Endothelial cell of umbilical vein (primary cell): ENCODE measurements at regions not wholly inside any gene's neighbourhood (a gene's known extent, or its start where the extent isn't known, plus 50 kb on each side); places are given as distances from the start of the nearest gene placed in this dataset.

Experiments
- BruUV-seq: library from RNA; stranded (reverse); fragments of 400-500 nt; replicated peaks from 2 replicates; lab custom pipeline; 2021; lab: Mats Ljungman, UMichigan
- CTCF ChIA-PET: fragments of 300-600, 350-600 bp; sonication (Branson Sonifier 250); formaldehyde crosslinking; loops from one replicate; lab custom pipeline; 2021; ENCODE audit warnings: antibody characterized with exemption, inconsistent platforms; lab: Charles Lee
- POLR2A ChIA-PET: fragments of 300-600, 350-600 bp; sonication (Branson Sonifier 250); formaldehyde crosslinking; loops from one replicate; lab custom pipeline; 2021; ENCODE audit warnings: antibody characterized with exemption, inconsistent platforms; lab: Charles Lee
- DNase-seq: peaks from one replicate; pipeline ENCODE4 v3.0.0-alpha.2; 2011; ENCODE audit warnings: low read depth, low spot score
- FAIRE-seq: peaks from 2 replicates; lab custom pipeline; 2011; peaks lifted over from hg19 to GRCh38; lab: Jason Lieb, UNC
- H2AFZ ChIP-seq: 2 replicates; pipeline ENCODE4 v1.6.0; 2012; ENCODE audit warnings: low read depth, low read length, control low read depth, inconsistent platforms
- H3K27ac ChIP-seq: 2 replicates; pipeline ENCODE4 v1.5.1; 2011; ENCODE audit warnings: low read depth, mild to moderate bottlenecking, control low read depth, low read length, moderate library complexity; ENCODE audit not compliant: insufficient read depth
- H3K27me3 ChIP-seq, 2 experiments: 2 replicates each; pipeline versions ENCODE4 v1.6.0 to v1.6.1; 2011; ENCODE audit warnings: low read length in 2 of 2, mixed read lengths in 1 of 2; ENCODE audit not compliant: control insufficient read depth in 2 of 2, insufficient read depth in 2 of 2
- H3K36me3 ChIP-seq, 2 experiments: 2 replicates in 1 of 2; 3 replicates in 1 of 2; pipeline ENCODE4 v1.5.1; 2011; ENCODE audit warnings: low read length in 2 of 2, mild to moderate bottlenecking in 1 of 2, moderate library complexity in 1 of 2; ENCODE audit not compliant: control insufficient read depth in 2 of 2, insufficient read depth in 2 of 2; ENCODE audit errors: extremely low read depth in 1 of 2
- H3K4me1 ChIP-seq: 3 replicates; pipeline ENCODE4 v1.5.1; 2011; ENCODE audit warnings: mild to moderate bottlenecking, low read length; ENCODE audit not compliant: control insufficient read depth, insufficient read depth; ENCODE audit errors: extremely low read depth
- H3K4me2 ChIP-seq: 2 replicates; pipeline ENCODE4 v1.6.1; 2011; ENCODE audit warnings: low read length, control low read depth, mixed read lengths; ENCODE audit not compliant: insufficient read depth
- H3K4me3 ChIP-seq, 3 experiments: fragments of 200-600 bp in 1 of 3; sonication (generic), shearing (Covaris generic) in 1 of 3; replicated peaks in 1 of 3; 2 replicates each; pipeline ENCODE4 v1.5.1; 2011 to 2016; ENCODE audit warnings: control low read depth in 3 of 3, low read length in 3 of 3, mild to moderate bottlenecking in 2 of 3, inconsistent platforms in 1 of 3, low read depth in 1 of 3, moderate library complexity in 1 of 3; ENCODE audit not compliant: insufficient read depth in 1 of 3
- H3K79me2 ChIP-seq: 2 replicates; pipeline ENCODE4 v1.6.0; 2012; ENCODE audit warnings: low read length, inconsistent platforms; ENCODE audit not compliant: control insufficient read depth, insufficient read depth
- H3K9ac ChIP-seq: replicated peaks from 2 replicates; pipeline ENCODE3; 2011; ENCODE audit warnings: low read length, control low read depth; ENCODE audit not compliant: insufficient read depth; ENCODE audit errors: extremely low read depth
- H3K9me1 ChIP-seq: replicated peaks from 3 replicates; pipeline ENCODE4 v1.6.0; 2011; ENCODE audit warnings: mild to moderate bottlenecking, low read length; ENCODE audit not compliant: control insufficient read depth, insufficient read depth; ENCODE audit errors: extremely low read depth
- H3K9me3 ChIP-seq: replicated peaks from 2 replicates; pipeline ENCODE4 v1.5.1; 2012; ENCODE audit warnings: low read length, inconsistent platforms; ENCODE audit not compliant: control insufficient read depth, insufficient read depth
- H4K20me1 ChIP-seq: replicated peaks from 2 replicates; pipeline ENCODE3; 2011; ENCODE audit warnings: mild to moderate bottlenecking, low read length; ENCODE audit not compliant: control insufficient read depth, insufficient read depth; ENCODE audit errors: extremely low read depth
- EZH2 ChIP-seq: IDR thresholded peaks from 2 replicates; pipeline ENCODE4 v1.6.1; 2012; ENCODE audit warnings: borderline replicate concordance, low read depth, mild to moderate bottlenecking, moderate library complexity, low read length, inconsistent platforms; ENCODE audit not compliant: severe bottlenecking
- FOS ChIP-seq: IDR thresholded peaks from 2 replicates; pipeline ENCODE4 v1.6.1; 2011; ENCODE audit warnings: mild to moderate bottlenecking, low read length, moderate library complexity, borderline replicate concordance; ENCODE audit not compliant: insufficient read depth
- GATA2 ChIP-seq: IDR thresholded peaks from 2 replicates; pipeline ENCODE4 v1.7.0; 2011; ENCODE audit warnings: low read depth, mild to moderate bottlenecking, moderate library complexity, mixed read lengths, low read length; ENCODE audit not compliant: insufficient read length, insufficient read depth
- JUN ChIP-seq: IDR thresholded peaks from 2 replicates; pipeline ENCODE4 v1.6.1; 2011; ENCODE audit warnings: borderline replicate concordance, low read depth; ENCODE audit not compliant: insufficient read length, insufficient read depth
- MYC ChIP-seq: IDR thresholded peaks from one replicate; pipeline ENCODE4 v1.6.1; 2011; ENCODE audit warnings: mild to moderate bottlenecking, low read depth, low read length
- POLR2A ChIP-seq: IDR thresholded peaks from 2 replicates; pipeline ENCODE4 v1.6.1; 2012; ENCODE audit warnings: low read depth, mild to moderate bottlenecking, control low read depth, low read length
- POLR2AphosphoS5 ChIP-seq: IDR thresholded peaks from 2 replicates; pipeline ENCODE4 v1.6.1; 2012; ENCODE audit warnings: low read depth, mild to moderate bottlenecking, control low read depth, low read length, moderate library complexity; ENCODE audit not compliant: insufficient read depth
- dilution Hi-C: fragments of 300-500 bp; cut with MboI; formaldehyde crosslinking; loops from one replicate; pipeline ENCODE4 v1.15.0; 2019; ENCODE audit warnings: low sequenced_read_pairs; ENCODE audit not compliant: extremely low pct_ligation_motif_present
- intact Hi-C: fragments of 100-400 bp; cut with micrococcal nuclease; formaldehyde crosslinking; loops from one replicate; pipeline ENCODE4 v1.10.0; 2022
- TF ChIP-seq, protein P1 (sequence below), 2 donors: IDR thresholded peaks; 1 replicate in 1 of 2; 2 replicates in 1 of 2; pipeline ENCODE4 v1.5.1; 2011; ENCODE audit warnings: low read length in 2 of 2, mild to moderate bottlenecking in 2 of 2, moderate library complexity in 2 of 2, control low read depth in 1 of 2, inconsistent platforms in 1 of 2, low read depth in 1 of 2; ENCODE audit not compliant: insufficient read depth in 1 of 2; ENCODE audit errors: extremely low read depth in 1 of 2
- TF ChIP-seq, protein P2 (sequence below): IDR thresholded peaks from 2 replicates; pipeline ENCODE4 v1.6.1; 2011; ENCODE audit not compliant: insufficient read depth, insufficient read length

- no TSS peak for BruUV-seq
- no peak overlapping the region for H3K9ac ChIP-seq
- H3K9me3 ChIP-seq, result no peaks in the 10 kb centered on the region
- dilution Hi-C loops (no loop called here), intact Hi-C loops (loop anchor here (10.0 kb wide), 1 partner anchor 680 kb away; no protein-coding TSS in a partner anchor)
- no peak overlapping the region for H3K4me2 ChIP-seq
- no peaks in the 10 kb centered on the region for H3K79me2 ChIP-seq
- no peak overlapping the region for H3K4me3 ChIP-seq
- no peaks in the 10 kb centered on the region for H3K27me3 ChIP-seq
- peak; percentile 66 for FAIRE-seq
- TF ChIP-seq GATA2 (no peak), POLR2A (no peak), MYC (no peak), EZH2 (no peak), FOS (peak; percentile 40), POLR2AphosphoS5 (no peak), JUN (no peak)
- TF ChIP-seq, protein P1, sequence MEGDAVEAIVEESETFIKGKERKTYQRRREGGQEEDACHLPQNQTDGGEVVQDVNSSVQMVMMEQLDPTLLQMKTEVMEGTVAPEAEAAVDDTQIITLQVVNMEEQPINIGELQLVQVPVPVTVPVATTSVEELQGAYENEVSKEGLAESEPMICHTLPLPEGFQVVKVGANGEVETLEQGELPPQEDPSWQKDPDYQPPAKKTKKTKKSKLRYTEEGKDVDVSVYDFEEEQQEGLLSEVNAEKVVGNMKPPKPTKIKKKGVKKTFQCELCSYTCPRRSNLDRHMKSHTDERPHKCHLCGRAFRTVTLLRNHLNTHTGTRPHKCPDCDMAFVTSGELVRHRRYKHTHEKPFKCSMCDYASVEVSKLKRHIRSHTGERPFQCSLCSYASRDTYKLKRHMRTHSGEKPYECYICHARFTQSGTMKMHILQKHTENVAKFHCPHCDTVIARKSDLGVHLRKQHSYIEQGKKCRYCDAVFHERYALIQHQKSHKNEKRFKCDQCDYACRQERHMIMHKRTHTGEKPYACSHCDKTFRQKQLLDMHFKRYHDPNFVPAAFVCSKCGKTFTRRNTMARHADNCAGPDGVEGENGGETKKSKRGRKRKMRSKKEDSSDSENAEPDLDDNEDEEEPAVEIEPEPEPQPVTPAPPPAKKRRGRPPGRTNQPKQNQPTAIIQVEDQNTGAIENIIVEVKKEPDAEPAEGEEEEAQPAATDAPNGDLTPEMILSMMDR (IDR thresholded peaks at IDR 0.05; ENCODE audit: extremely low read depth in 1 of 2, insufficient read depth in 1 of 2, low read depth in 1 of 2, low read length in 2 of 2), result peak in 1 of 2 donors; percentile 5
- TF ChIP-seq, protein P2, sequence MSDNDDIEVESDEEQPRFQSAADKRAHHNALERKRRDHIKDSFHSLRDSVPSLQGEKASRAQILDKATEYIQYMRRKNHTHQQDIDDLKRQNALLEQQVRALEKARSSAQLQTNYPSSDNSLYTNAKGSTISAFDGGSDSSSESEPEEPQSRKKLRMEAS, result no peak
- peak; percentile 50 for DNase-seq
- peak overlapping the region; percentile 16 for H2AFZ ChIP-seq
- H3K4me1 ChIP-seq, result no peaks in the 10 kb centered on the region
- no peaks in the 10 kb centered on the region for H3K36me3 ChIP-seq
- H4K20me1 ChIP-seq, result no peaks in the 10 kb centered on the region
- POLR2A ChIA-PET, result no interaction called here
- H3K27ac ChIP-seq, result no peak overlapping the region
- CTCF ChIA-PET, result interaction anchor here (1.5 kb wide), 1 partner anchor 268 kb away, joined by 3 read pairs; no protein-coding TSS in a partner anchor
- no peaks in the 10 kb centered on the region for H3K9me1 ChIP-seq
These were observed 964.7 kb upstream of the ZEB2 start for GRCh38 chr2:145484448-145485097.
